ENCODE measurements at regions not wholly inside any gene's neighbourhood (a gene's known extent, or its start where the extent isn't known, plus 50 kb on each side); places are given as distances from the start of the nearest gene placed in this dataset.
A peak's percentile ranks its signal among the peaks of the same experiment; 100 is the strongest.

GRCh38 chr5:68698025-68698940, 395.5 kb upstream of the SLC30A5 start:
- H2AFZ ChIP-seq (ENCODE audit: low read length) = no peak overlapping the region
- no TSS peak for BruUV-seq (replicated peaks)
- DNase-seq (ENCODE audit: low spot score) = no peak
- H3K4me2 ChIP-seq (ENCODE audit: low read length) = no peak overlapping the region
- no peak for TF ChIP-seq CTCF (conservative IDR thresholded peaks at IDR 0.05; ENCODE audit: low read length)
- no peak for TF ChIP-seq EZH2phosphoT487 (IDR thresholded peaks at IDR 0.05; ENCODE audit: borderline replicate concordance, low read depth, low read length)
- no peaks in the 10 kb centered on the region for H3K79me2 ChIP-seq (ENCODE audit: insufficient read depth, low read depth, low read length)
- ChIA-PET CTCF (ENCODE audit: unreplicated experiment) (no interaction called here), POLR2A (no interaction called here)
- intact Hi-C loops (cut with micrococcal nuclease; ENCODE audit: unreplicated experiment) = no loop called here
- H3K4me3 ChIP-seq (ENCODE audit: low read depth, low read length, poor library complexity, severe bottlenecking) = no peak overlapping the region
- H3K4me1 ChIP-seq (ENCODE audit: insufficient read depth, low read length, poor library complexity, severe bottlenecking) = no peaks in the 10 kb centered on the region
- no peaks in the 10 kb centered on the region for H3K9me2 ChIP-seq (ENCODE audit: insufficient read depth, low read length)
- no peaks in the 10 kb centered on the region for H3K36me3 ChIP-seq (ENCODE audit: insufficient read depth, low read length)
- H3K9me3 ChIP-seq (ENCODE audit: low read length) = no peaks in the 10 kb centered on the region
- no peaks in the 10 kb centered on the region for H4K20me1 ChIP-seq (ENCODE audit: insufficient read depth, low read length)
- H3K27ac ChIP-seq (ENCODE audit: low read depth, low read length, poor library complexity, severe bottlenecking) = no peak overlapping the region

- no peak overlapping the region for H3K4me3 ChIP-seq (ENCODE audit: low read depth, low read length, poor library complexity, severe bottlenecking)
- no peak overlapping the region for H2AFZ ChIP-seq (ENCODE audit: low read length)
- no peaks in the 10 kb centered on the region for H3K79me2 ChIP-seq (ENCODE audit: insufficient read depth, low read depth, low read length)
- TF ChIP-seq EZH2phosphoT487 (IDR thresholded peaks at IDR 0.05; ENCODE audit: borderline replicate concordance, low read depth, low read length) (no peak), CTCF (conservative IDR thresholded peaks at IDR 0.05; ENCODE audit: low read length) (no peak)
- no peak for DNase-seq (ENCODE audit: low spot score)
- no TSS peak for BruUV-seq (replicated peaks)
- no peak overlapping the region for H3K4me2 ChIP-seq (ENCODE audit: low read length)
- no peak overlapping the region for H3K27ac ChIP-seq (ENCODE audit: low read depth, low read length, poor library complexity, severe bottlenecking)
- no peaks in the 10 kb centered on the region for H4K20me1 ChIP-seq (ENCODE audit: insufficient read depth, low read length)
- H3K4me1 ChIP-seq (ENCODE audit: insufficient read depth, low read length, poor library complexity, severe bottlenecking) = no peaks in the 10 kb centered on the region
- CTCF ChIA-PET (ENCODE audit: unreplicated experiment) = no interaction called here
- H3K36me3 ChIP-seq (ENCODE audit: insufficient read depth, low read length) = no peaks in the 10 kb centered on the region
- POLR2A ChIA-PET = interaction anchor here (0.8 kb wide), 1 partner anchor 11 kb away, joined by 3 read pairs; no protein-coding TSS in a partner anchor
- intact Hi-C loops (cut with micrococcal nuclease; ENCODE audit: unreplicated experiment) = no loop called here
- H3K9me2 ChIP-seq (ENCODE audit: insufficient read depth, low read length) = no peaks in the 10 kb centered on the region
- H3K9me3 ChIP-seq (ENCODE audit: low read length) = no peaks in the 10 kb centered on the region
Observed at GRCh38 chr5:68699966-68700365, 393.8 kb upstream of the SLC30A5 start.

GRCh38 chr5:68707575-68707974, 386.2 kb upstream of the SLC30A5 start:
- no peaks in the 10 kb centered on the region for H4K20me1 ChIP-seq (ENCODE audit: insufficient read depth, low read length)
- POLR2A ChIA-PET = interaction anchor here (0.9 kb wide), 1 partner anchor 36 kb away, joined by 3 read pairs; no protein-coding TSS in a partner anchor

More at GRCh38 chr5:68707575-68707974, 386.2 kb upstream of the SLC30A5 start:
- intact Hi-C loops (cut with micrococcal nuclease; ENCODE audit: unreplicated experiment) = no loop called here
- Histone ChIP-seq H3K9me3 (ENCODE audit: low read length) (peaks cover 8% of the 10 kb centered on the region; the same call in 1 of the 2 replicates), H3K79me2 (ENCODE audit: insufficient read depth, low read depth, low read length) (no peaks in the 10 kb centered on the region), H3K4me3 (ENCODE audit: low read depth, low read length, poor library complexity, severe bottlenecking) (no peak overlapping the region), H3K27ac (ENCODE audit: low read depth, low read length, poor library complexity, severe bottlenecking) (no peak overlapping the region), H3K4me2 (ENCODE audit: low read length) (no peak overlapping the region), H3K9me2 (ENCODE audit: insufficient read depth, low read length) (no peaks in the 10 kb centered on the region), H3K36me3 (ENCODE audit: insufficient read depth, low read length) (no peaks in the 10 kb centered on the region), H2AFZ (ENCODE audit: low read length) (peak overlapping the region; percentile 24; the same call in 1 of the 2 replicates), H3K4me1 (ENCODE audit: insufficient read depth, low read length, poor library complexity, severe bottlenecking) (peaks cover 33% of the 10 kb centered on the region)
- no peak for DNase-seq (ENCODE audit: low spot score)
- CTCF ChIA-PET (ENCODE audit: unreplicated experiment) = no interaction called here
- BruUV-seq (replicated peaks) = no TSS peak
- TF ChIP-seq EZH2phosphoT487 (IDR thresholded peaks at IDR 0.05; ENCODE audit: borderline replicate concordance, low read depth, low read length) (no peak), CTCF (conservative IDR thresholded peaks at IDR 0.05; ENCODE audit: low read length) (no peak)
